GM18498 (cell line): ENCODE measurements at regions not wholly inside any gene's neighbourhood (a gene's known extent, or its start where the extent isn't known, plus 50 kb on each side); places are given as distances from the start of the nearest gene placed in this dataset.

ENCODE experiments used
- ATAC-seq: cut with Tn5 transposase; IDR thresholded peaks from one replicate; pipeline ENCODE4 v1.9.1; 2021; ENCODE audit warnings: mild to moderate bottlenecking, moderate library complexity; ENCODE audit not compliant: unreplicated experiment

DNA sequence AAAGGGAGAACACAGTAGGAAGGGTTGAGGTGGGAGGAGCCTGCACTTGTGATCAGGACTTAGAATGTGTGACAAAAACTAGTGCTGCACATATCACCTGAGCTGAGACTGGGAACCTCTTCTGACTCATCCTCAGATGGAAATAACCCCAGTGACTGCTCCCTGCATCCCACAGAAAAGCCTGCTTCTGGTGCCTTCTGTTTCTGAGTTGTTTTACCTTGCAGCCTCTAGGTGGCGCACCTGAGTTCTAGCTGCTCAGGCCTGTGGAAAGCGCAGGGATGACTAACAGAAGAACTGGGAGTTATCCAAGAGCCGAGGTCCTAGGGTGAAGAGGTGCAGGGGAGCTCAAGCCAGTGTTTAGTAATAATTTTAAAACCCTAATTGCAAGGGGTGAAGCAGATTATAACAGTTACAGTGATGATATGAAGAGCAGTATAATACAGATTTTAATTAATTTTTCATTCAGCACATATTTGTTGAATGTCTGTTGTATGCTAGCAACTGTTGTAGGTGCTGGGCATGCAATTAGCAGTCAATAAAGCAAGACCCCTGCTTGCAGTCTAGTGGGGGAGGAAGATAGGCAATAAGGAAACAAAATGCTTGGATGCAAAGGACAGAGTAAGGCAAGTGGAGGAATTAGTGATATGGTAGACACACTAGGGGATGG is 302.5 kb downstream of the DHX35 start:
- ATAC-seq = no peak

GRCh38 chr20:39263076-39263475 is 300.9 kb downstream of the DHX35 start:
- no peak for ATAC-seq

DNA sequence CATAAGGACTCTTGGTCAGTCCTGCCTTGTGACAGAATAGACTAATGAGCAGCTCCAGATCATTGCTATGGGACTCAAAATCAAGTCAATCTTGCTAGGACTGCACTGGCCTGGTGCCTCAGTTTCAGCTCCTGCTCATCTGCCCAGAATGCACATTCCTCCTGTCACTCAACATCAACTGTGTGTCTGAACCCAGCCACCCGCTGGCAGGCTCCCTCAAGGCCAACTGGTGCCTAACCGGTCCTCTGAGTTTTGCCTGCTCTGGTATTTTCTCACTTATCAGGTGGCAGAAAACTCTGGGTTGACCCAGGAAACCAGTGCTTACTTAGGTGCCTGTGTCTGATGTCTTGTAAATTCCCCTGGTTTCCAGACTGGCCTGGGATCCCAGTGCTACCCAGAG is 297.7 kb downstream of the DHX35 start:
- no peak for ATAC-seq

DNA sequence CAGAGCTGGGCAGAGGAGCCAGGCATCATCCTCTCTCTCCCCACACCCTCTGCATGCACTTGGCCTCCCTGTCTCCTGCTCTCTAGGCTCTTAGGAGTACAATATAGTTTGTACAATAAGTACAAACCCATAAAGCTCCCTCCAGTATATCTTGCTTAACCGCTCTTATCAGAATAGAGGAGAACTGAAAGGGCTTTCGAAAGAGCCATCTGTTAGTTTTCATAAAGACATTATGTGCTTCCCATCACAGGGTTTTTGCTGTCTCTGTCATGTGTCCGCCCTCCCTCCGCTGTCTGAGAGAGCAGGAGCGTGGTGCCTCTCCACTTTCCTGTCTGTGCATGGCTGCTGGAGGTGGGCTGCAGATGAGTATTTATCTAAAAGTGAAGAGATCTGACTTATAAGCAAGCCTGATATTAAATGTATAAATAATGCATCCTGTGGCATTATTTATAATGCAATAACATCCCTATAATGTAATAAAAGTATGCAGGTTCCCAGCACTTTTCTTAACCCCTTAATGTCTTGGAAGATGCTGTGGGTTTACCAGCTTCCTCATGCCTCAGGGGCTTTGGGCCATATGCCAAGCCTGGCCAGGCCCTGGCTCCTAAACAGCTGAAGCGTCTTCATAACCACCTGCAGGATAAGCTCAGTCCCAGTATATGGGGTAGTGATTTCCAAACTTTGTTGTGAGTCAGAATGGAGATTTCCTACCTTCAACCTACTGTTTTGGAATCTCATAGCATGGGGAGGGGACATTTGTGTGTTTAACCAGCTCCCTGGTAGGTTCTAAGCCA is 297.1 kb downstream of the DHX35 start:
- ATAC-seq = no peak

DNA sequence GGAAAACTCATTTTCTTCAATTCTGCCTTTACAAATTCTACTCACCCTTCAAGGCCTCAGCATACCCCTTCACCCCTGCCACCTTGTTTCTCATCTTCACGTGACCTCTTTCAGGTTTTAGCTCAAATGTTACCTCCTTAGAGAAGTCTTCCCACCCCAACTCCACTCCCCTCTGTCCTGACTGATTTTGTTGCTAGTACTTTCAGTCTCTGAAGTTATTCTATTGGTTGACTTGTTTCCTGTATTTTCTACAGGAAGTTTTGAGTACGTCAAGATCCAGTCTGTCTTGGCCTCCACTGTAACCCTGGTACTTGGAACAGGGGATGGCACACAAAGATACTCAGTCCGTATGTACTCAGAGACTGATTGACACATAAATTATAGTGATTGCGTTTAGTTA is 296.1 kb downstream of the DHX35 start:
- no peak for ATAC-seq

- ATAC-seq = no peak
Measured at GRCh38 chr20:39253051-39253755, 291.1 kb downstream of the DHX35 start.

DNA sequence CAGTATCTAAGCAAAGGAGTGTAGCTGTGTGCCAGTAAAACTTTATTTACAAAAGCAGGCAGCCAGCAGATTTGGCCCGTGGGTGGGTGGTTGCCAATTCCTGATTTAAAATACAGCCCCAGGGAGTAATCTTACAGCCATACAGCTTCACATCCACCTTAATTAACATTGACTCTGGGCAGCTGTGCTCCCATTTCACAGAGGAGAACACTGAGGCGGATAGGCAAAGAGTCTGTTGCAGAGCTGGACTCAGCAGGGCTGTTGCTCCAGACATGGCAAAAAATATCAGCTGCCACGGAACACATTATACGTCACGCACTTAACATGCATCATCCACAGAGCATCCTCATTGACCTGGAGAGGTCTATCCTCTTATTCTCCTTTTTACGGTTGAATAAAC is 289.9 kb downstream of the DHX35 start:
- no peak for ATAC-seq

- ATAC-seq = no peak
Measured at GRCh38 chr20:39249798-39250197, 287.7 kb downstream of the DHX35 start.

GRCh38 chr20:39248862-39249485 is 286.8 kb downstream of the DHX35 start:
- ATAC-seq = no peak

DNA sequence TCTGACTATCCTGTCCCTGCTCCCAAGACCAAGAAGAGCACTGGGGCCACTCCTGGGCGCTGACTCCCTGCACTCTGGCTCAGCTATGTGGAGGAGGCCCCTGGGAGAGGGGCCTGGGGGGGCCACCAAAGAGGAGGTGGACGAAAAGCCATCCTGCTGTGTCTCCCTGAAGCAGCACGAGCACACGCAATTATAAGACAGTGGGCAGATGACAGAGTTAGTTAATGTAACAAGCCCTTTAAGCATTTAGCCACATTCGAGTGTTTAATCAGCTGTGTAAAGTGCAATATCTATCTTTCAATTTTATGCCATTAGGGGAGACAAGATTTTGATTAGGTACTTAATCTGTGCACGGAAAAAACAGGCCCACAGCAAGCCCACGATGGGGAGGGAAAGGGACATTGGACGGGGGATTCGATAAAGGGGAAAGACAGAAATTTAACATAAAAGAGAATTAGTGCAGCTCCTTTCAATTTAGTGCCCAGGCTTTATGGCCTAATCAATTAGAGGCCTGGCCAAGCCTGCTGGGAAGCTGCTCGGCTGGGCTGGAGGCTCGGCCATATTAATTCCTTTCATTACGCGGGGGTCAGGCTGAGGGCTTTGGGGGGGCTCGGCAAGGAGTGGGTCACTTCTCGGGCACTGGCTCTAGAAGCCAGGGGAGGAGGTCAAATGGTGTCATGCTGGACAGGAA is 286.2 kb downstream of the DHX35 start:
- no peak for ATAC-seq

DNA sequence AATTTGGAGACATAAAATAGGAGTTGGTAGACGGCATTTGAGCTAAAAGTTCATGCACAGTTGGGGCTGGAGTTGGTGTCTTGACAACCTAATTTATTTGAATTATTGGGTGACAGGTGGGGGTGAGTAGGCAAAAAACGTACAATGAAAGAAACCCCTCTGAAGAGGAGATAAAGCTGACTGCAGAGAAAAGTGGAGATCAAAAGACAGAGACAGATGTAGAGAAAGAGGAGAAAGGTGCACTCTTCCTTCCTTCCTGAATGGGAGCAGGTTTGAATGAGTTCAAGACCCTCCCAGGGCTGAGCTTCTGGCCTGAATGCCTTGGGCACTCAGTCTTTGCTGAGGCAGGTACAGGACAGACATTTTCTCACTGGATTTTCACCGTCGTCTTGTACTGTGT is 284.3 kb downstream of the DHX35 start:
- no peak for ATAC-seq

DNA sequence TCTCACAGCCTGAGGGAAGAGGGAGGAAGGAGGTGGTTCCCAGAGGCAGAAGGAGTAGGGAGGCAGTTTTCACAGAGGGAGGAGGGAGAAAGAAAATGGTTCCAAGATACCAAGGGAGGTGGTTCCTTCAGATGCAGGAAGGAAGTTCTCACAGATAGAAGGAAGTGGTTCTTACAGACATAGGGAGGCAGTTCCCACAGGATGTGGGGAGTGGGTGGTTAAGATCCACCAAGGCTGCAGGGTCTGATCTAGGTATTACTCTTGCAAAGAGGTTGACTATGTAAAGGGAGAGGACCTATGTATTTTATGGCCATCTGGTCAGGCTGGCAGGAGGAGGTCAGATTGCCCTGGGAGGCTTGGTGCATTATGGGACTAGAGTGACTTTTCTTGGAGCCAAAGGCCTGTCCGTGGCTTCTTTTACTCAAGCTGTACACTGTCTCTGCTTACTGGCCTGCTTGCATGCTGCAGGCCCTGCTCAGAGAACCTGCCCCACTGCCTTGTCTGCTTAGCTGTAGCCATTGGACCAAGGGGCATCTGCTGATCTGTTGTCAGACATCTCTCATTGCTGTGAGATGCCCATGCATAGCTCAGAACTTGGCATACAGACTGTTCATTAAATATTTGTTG is 283.7 kb downstream of the DHX35 start:
- ATAC-seq = no peak

- no peak for ATAC-seq
Measured at GRCh38 chr20:39243962-39244361, 281.8 kb downstream of the DHX35 start.

DNA sequence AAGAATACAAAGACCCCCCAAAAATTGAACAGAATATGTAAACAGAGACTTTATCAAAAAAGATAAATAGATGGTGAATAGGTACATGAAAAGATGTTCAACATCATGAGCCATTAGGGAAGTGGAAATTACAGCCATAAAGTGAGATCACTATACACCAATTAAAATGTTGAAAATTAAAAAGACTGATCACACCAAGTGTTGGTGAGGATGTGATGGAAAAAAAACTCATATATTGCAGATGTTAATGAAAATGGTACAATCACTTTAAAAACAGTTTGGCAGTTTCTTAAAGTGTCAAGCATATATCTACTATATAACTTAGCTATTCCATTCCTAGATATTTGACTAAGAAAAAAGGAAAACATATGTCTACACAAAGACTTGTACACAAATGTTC is 280.5 kb downstream of the DHX35 start:
- ATAC-seq = no peak

- ATAC-seq = no peak
Measured at GRCh38 chr20:39234520-39235095, 272.5 kb downstream of the DHX35 start.

DNA sequence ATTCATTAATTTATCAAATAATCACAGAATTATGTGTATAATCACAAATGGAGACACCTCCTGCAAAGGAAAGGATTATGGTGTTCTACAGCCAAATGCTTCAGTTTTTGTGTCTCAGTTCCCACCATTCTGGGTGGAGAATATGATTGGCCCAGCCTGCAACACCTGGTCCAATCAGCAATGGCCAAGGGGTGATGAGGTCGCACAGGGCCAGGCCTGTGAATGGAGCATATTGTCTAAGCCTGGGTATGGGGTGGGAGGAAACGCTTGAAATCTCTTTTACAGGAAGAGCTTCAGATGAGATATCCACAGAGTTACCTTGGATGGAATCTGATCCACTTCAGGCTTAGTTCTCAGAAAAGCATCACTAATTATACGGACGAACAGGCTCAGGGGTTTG is 271.6 kb downstream of the DHX35 start:
- ATAC-seq = no peak

DNA sequence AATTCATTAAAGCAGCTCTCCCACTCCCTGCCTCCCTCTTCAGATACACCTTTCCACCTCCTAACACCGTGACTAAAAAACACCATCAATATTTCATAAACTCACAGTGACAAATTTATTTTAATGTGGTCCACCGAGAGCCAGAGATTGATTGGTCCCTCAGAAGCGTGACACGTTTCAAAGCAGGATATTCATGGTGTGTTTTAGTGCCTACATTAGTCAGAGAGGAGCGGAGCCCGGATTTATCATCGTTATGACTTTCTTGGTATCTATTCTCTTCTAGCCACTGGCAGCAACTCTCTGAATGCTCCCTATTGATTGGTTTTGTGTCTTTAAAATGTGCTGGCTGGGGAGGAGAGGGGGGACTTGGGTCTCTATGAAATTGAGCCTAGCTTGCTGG is 265.3 kb downstream of the DHX35 start:
- no peak for ATAC-seq

DNA sequence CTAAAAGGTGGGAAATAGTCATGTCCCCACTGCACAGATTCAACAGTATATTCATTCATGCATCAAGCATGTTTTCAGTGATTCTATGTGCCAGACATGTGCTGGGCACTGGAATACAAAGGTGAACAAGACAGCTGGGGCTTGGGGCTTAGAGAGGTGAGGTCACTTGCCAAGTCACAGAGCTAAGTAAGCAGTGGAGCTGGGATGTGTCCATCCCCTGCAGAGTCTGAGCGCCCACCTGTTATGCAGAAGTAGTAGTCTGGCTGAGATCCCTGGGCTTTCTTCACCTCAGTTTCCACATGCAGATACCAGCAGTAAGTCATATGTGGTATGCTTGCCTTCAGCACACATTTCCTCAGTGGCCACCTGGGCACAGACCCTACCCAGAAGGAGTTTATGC is 263.8 kb downstream of the DHX35 start:
- ATAC-seq = no peak

- no peak for ATAC-seq
Measured at GRCh38 chr20:39225536-39225935, 263.4 kb downstream of the DHX35 start.

DNA sequence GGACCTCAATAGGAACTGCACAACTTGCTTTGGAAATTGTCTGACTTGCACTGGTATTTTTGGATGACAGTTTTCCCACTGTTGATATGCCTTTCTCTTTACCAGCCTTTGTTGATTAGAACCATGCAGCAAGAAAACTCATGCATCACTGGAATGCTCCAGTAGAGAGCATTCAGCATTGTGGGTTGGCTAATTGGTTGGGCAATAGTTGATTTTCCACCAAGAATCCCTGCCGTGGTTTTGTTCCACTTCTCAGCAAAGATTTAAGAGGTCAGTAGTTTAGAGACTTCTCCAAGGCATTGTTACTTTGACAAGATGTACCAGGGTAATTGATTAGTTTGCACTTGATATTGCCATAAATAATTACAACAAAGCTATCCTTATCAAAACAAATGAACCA is 260.0 kb downstream of the DHX35 start:
- ATAC-seq = no peak
